Gastroesophageal sphincter (tissue), 3 donors: ENCODE measurements at regions not wholly inside any gene's neighbourhood (a gene's known extent, or its start where the extent isn't known, plus 50 kb on each side); places are given as distances from the start of the nearest gene placed in this dataset.

ENCODE experiments used
- POLR2A ChIP-seq, 2 donors: fragments of 450-650 bp; IDR thresholded peaks; one replicate each; pipeline ENCODE4 v1.6.1; 2017; ENCODE audit warnings: antibody characterized with exemption in 2 of 2, mild to moderate bottlenecking in 2 of 2, moderate library complexity in 1 of 2
- TF ChIP-seq, protein P1 (sequence below), 4 experiments: fragments of 200-600 bp in 2 of 4; fragments of 450-650 bp in 2 of 4; sonication (generic) in 1 of 4; IDR thresholded peaks; one replicate each; pipeline ENCODE4 v1.5.1; 2017 to 2019; ENCODE audit warnings: antibody characterized with exemption in 4 of 4, mild to moderate bottlenecking in 2 of 4, moderate library complexity in 2 of 4

DNA sequence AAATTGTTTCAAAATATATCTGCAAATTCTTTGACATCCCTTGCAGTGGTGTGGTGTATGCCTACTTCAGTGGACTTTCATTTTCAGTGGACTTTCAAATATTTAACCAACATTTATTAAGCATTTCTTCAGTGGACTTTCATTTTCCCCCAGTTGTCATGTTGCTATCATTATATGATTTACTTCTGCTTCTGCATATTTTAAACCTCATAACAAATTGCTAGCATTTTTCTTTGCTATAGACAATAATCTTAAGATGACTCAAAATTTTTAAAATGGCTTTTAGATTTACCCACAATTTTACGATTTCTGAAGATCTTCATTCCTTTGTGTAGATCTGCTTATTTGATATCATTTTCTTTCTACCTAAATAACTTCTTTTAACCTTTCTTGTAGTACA, 592.7 kb upstream of the SLC35B3 start:
- no peak for TF ChIP-seq POLR2A (IDR thresholded peaks at IDR 0.05)
- TF ChIP-seq, protein P1, sequence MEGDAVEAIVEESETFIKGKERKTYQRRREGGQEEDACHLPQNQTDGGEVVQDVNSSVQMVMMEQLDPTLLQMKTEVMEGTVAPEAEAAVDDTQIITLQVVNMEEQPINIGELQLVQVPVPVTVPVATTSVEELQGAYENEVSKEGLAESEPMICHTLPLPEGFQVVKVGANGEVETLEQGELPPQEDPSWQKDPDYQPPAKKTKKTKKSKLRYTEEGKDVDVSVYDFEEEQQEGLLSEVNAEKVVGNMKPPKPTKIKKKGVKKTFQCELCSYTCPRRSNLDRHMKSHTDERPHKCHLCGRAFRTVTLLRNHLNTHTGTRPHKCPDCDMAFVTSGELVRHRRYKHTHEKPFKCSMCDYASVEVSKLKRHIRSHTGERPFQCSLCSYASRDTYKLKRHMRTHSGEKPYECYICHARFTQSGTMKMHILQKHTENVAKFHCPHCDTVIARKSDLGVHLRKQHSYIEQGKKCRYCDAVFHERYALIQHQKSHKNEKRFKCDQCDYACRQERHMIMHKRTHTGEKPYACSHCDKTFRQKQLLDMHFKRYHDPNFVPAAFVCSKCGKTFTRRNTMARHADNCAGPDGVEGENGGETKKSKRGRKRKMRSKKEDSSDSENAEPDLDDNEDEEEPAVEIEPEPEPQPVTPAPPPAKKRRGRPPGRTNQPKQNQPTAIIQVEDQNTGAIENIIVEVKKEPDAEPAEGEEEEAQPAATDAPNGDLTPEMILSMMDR (IDR thresholded peaks at IDR 0.05) = no peak
